CD4-positive, alpha-beta T cell (primary cell): ENCODE measurements at regions not wholly inside any gene's neighbourhood (a gene's known extent, or its start where the extent isn't known, plus 50 kb on each side); places are given as distances from the start of the nearest gene placed in this dataset.

Source experiments
- ATAC-seq: fragments of 200-7000 bp; cut with Tn5 transposase; one replicate; pipeline ENCODE4 v1.10.0; 2022; ENCODE audit warnings: mild to moderate bottlenecking; ENCODE audit not compliant: poor library complexity
- CTCF ChIA-PET: fragments of 350-600 bp; sonication (Branson Sonifier 250); formaldehyde crosslinking; loops from one replicate; lab custom pipeline; 2021; ENCODE audit warnings: antibody characterized with exemption, inconsistent platforms; lab: Charles Lee
- POLR2A ChIA-PET: fragments of 350-600 bp; sonication (Branson Sonifier 250); formaldehyde crosslinking; loops from one replicate; lab custom pipeline; 2021; ENCODE audit warnings: antibody characterized with exemption, inconsistent platforms; lab: Charles Lee
- DNase-seq, 14 experiments: peaks; one replicate each; pipeline ENCODE4 v3.0.0-alpha.2; 2013 to 2020; ENCODE audit warnings: mixed read lengths in 2 of 14
- H3K27ac ChIP-seq, 2 donors: one replicate each; pipeline versions ENCODE4 v1.5.1 to v1.7.0; 2013; ENCODE audit warnings: low read length in 2 of 2, low read depth in 1 of 2, mild to moderate bottlenecking in 1 of 2
- H3K27me3 ChIP-seq, 2 experiments: 1 replicate in 1 of 2; 2 replicates in 1 of 2; pipeline versions ENCODE4 v1.6.1 to v1.7.0; 2013; ENCODE audit warnings: low read length in 2 of 2, control low read depth in 1 of 2, mild to moderate bottlenecking in 1 of 2, moderate library complexity in 1 of 2; ENCODE audit not compliant: insufficient read depth in 2 of 2, control insufficient read depth in 1 of 2
- H3K36me3 ChIP-seq: one replicate; pipeline ENCODE4 v1.6.1; 2013; ENCODE audit warnings: low read length, control low read depth; ENCODE audit not compliant: insufficient read depth
- H3K4me1 ChIP-seq: one replicate; pipeline ENCODE4 v1.6.1; 2013; ENCODE audit warnings: low read length, control low read depth; ENCODE audit not compliant: insufficient read depth
- H3K4me3 ChIP-seq: one replicate; pipeline ENCODE4 v1.5.1; 2013; ENCODE audit warnings: mild to moderate bottlenecking, low read length, moderate library complexity
- H3K9me3 ChIP-seq, 2 experiments: 1 replicate in 1 of 2; 2 replicates in 1 of 2; pipeline versions ENCODE4 v1.6.1 to v1.7.0; 2013; ENCODE audit warnings: low read length in 2 of 2, mild to moderate bottlenecking in 2 of 2, control low read depth in 1 of 2, moderate library complexity in 1 of 2; ENCODE audit not compliant: control insufficient read depth in 1 of 2, insufficient read depth in 1 of 2
- H3K27ac Mint-ChIP-seq: one replicate; pipeline ENCODE4 v1.8.0; 2020; ENCODE audit warnings: mixed read lengths
- H3K27me3 Mint-ChIP-seq: one replicate; pipeline ENCODE4 v1.8.0; 2021; ENCODE audit warnings: mixed read lengths
- H3K36me3 Mint-ChIP-seq: one replicate; pipeline ENCODE4 v1.8.0; 2021; ENCODE audit warnings: low read depth, mixed read lengths
- H3K4me1 Mint-ChIP-seq: one replicate; pipeline ENCODE4 v1.8.0; 2021; ENCODE audit warnings: low read depth, mixed read lengths
- H3K4me3 Mint-ChIP-seq: one replicate; pipeline ENCODE4 v1.8.0; 2020; ENCODE audit warnings: mild to moderate bottlenecking, mixed read lengths
- H3K9me3 Mint-ChIP-seq: one replicate; pipeline ENCODE4 v1.8.0; 2020; ENCODE audit warnings: mixed read lengths
- intact Hi-C, 2 experiments: fragments of 100-400 bp; cut with DNase I in 1 of 2; cut with micrococcal nuclease in 1 of 2; formaldehyde crosslinking; loops; one replicate each; pipeline versions ENCODE4 v1.15.1 to v1.9.0; 2023 to 2025; cut with DNase I, micrococcal nuclease
- TF ChIP-seq, protein P1 (sequence below): fragments of 200-600 bp; IDR thresholded peaks from one replicate; pipeline ENCODE4 v1.8.0; 2022; ENCODE audit warnings: antibody characterized with exemption, mild to moderate bottlenecking

DNA sequence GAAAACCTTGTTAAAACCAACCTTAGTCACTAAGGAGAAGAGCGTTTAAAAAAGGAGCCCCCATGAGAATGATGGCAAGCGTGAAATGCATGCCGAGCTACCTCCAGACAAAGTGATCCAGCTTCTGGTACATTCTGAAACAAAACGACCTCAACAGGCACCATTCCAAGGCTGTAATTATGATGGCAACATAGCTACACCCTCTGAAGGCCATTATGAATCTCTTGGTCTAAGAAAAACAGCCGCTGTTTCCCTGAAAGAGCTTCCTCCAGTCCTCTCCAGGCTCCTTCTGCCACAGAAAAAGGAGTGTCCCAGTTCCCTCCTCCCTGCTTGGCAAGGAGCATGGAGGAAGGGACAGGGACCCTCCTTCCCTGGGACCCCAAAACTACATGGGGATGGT lies 50.0 kb upstream of the ABLIM1 start:
- Histone ChIP-seq H3K4me1 (no peaks in the 10 kb centered on the region), H3K27ac (no peak overlapping the region), H3K9me3 (no peaks in the 10 kb centered on the region), H3K4me3 (no peak overlapping the region), H3K36me3 (no peaks in the 10 kb centered on the region), H3K27me3 (peaks cover 0 to 4% of the 10 kb centered on the region in 2 experiments)
- Mint-ChIP-seq H3K27me3 (peaks cover 17% of the 10 kb centered on the region), H3K4me1 (no peaks in the 10 kb centered on the region), H3K36me3 (no peaks in the 10 kb centered on the region), H3K27ac (no peak overlapping the region), H3K9me3 (no peaks in the 10 kb centered on the region), H3K4me3 (no peak overlapping the region)
- CTCF ChIA-PET: no interaction called here
- intact Hi-C loops: no loop called here
- POLR2A ChIA-PET: interaction anchor here (0.7 kb wide), 1 partner anchor 65 kb away, joined by 3 read pairs; no protein-coding TSS in a partner anchor
- TF ChIP-seq, protein P1, sequence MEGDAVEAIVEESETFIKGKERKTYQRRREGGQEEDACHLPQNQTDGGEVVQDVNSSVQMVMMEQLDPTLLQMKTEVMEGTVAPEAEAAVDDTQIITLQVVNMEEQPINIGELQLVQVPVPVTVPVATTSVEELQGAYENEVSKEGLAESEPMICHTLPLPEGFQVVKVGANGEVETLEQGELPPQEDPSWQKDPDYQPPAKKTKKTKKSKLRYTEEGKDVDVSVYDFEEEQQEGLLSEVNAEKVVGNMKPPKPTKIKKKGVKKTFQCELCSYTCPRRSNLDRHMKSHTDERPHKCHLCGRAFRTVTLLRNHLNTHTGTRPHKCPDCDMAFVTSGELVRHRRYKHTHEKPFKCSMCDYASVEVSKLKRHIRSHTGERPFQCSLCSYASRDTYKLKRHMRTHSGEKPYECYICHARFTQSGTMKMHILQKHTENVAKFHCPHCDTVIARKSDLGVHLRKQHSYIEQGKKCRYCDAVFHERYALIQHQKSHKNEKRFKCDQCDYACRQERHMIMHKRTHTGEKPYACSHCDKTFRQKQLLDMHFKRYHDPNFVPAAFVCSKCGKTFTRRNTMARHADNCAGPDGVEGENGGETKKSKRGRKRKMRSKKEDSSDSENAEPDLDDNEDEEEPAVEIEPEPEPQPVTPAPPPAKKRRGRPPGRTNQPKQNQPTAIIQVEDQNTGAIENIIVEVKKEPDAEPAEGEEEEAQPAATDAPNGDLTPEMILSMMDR: no peak
- DNase-seq (no peak), ATAC-seq (no peak)

DNA sequence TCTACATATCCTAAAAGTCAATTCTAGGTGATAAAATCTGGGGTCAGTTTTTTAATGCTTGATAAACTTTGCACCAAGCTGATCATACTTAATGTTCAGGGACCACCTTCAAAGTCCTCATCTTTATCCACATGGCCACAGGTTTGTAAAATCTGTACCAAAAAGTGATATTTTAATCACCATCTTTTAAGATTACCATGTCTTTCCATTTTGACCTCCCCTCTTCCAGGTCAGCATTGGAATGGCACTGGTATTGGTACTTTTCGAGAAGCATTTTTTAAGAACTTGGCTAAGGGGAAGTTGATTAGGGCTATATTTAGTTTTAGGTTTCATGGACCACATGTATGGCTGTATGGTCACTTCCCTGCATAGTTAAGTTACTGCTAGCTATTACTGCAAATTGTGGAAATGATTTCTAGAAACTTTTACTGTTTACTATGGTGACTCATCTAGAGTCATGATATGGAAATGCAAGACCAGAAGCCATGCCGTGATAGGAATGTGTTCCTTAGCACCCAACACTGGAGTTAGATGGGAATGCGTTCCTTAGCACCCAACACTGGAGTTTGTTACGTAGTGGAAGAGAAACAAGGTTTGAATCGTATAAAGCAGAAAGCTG lies 50.8 kb upstream of the ABLIM1 start:
- ATAC-seq (no peak), DNase-seq (no peak)
- H3K4me1 ChIP-seq: no peaks in the 10 kb centered on the region
- Mint-ChIP-seq H3K36me3 (no peaks in the 10 kb centered on the region), H3K27me3 (peaks cover 22% of the 10 kb centered on the region), H3K9me3 (no peaks in the 10 kb centered on the region), H3K27ac (no peak overlapping the region), H3K4me1 (no peaks in the 10 kb centered on the region), H3K4me3 (no peak overlapping the region)
- CTCF ChIA-PET: interaction anchor here (0.6 kb wide), 1 partner anchor 22 kb away, joined by 3 read pairs; no protein-coding TSS in a partner anchor
- H3K27ac ChIP-seq: no peak overlapping the region
- peaks cover 0 to 4% of the 10 kb centered on the region in 2 experiments for H3K27me3 ChIP-seq
- H3K4me3 ChIP-seq: no peak overlapping the region
- no peaks in the 10 kb centered on the region for H3K9me3 ChIP-seq
- POLR2A ChIA-PET: no interaction called here
- H3K36me3 ChIP-seq: no peaks in the 10 kb centered on the region
- TF ChIP-seq, protein P1: no peak
- intact Hi-C loops: no loop called here

DNA sequence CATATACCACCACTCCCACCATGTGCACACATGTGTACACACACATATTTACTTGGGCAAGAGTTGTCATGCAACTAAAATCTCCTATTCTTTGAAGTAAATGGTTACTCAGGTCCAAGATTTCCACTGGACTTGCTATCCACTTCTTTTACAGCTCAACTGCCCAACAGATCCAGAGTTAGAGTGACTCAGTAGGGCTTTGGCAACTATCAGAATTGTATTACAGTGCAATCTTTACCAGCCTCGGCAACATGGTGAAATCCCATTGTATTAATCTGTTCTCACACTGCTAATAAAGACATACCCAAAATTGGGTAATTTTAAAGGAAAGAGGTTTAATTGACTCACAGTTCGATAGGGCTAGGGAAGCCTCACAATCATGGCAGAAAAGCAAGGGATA lies 51.9 kb upstream of the ABLIM1 start:
- no peak overlapping the region for H3K4me3 Mint-ChIP-seq

More for the DNA sequence above, 51.9 kb upstream of the ABLIM1 start:
- no peak for DNase-seq
- no peak for ATAC-seq
- no peaks in the 10 kb centered on the region for H3K36me3 ChIP-seq
- intact Hi-C loops: no loop called here
- H3K27me3 Mint-ChIP-seq: peaks cover 24% of the 10 kb centered on the region
- TF ChIP-seq, protein P1: no peak
- H3K9me3 ChIP-seq: no peaks in the 10 kb centered on the region
- H3K27ac Mint-ChIP-seq: no peak overlapping the region
- ChIA-PET CTCF (no interaction called here), POLR2A (no interaction called here)
- no peaks in the 10 kb centered on the region for H3K4me1 ChIP-seq
- H3K4me1 Mint-ChIP-seq: no peaks in the 10 kb centered on the region
- H3K27me3 ChIP-seq: peaks cover 0 to 4% of the 10 kb centered on the region in 2 experiments
- H3K4me3 ChIP-seq: no peak overlapping the region
- no peaks in the 10 kb centered on the region for H3K36me3 Mint-ChIP-seq
- H3K27ac ChIP-seq: no peak overlapping the region
- no peaks in the 10 kb centered on the region for H3K9me3 Mint-ChIP-seq
